Duodenal mucosa (tissue), 2 donors: ENCODE measurements at regions not wholly inside any gene's neighbourhood (a gene's known extent, or its start where the extent isn't known, plus 50 kb on each side); places are given as distances from the start of the nearest gene placed in this dataset.

Source experiments
- H3K27ac ChIP-seq: one replicate; pipeline ENCODE4 v1.7.0; 2013; ENCODE audit warnings: low read depth, low read length
- H3K27me3 ChIP-seq, 2 donors: one replicate each; pipeline ENCODE4 v1.7.0; 2013; ENCODE audit warnings: low read length in 2 of 2, control low read depth in 1 of 2; ENCODE audit not compliant: insufficient read depth in 2 of 2, control insufficient read depth in 1 of 2
- H3K36me3 ChIP-seq, 2 donors: one replicate each; pipeline ENCODE4 v1.7.0; 2013; ENCODE audit warnings: low read length in 2 of 2, control low read depth in 1 of 2; ENCODE audit not compliant: insufficient read depth in 2 of 2, control insufficient read depth in 1 of 2
- H3K4me1 ChIP-seq, 2 donors: one replicate each; pipeline ENCODE4 v1.7.0; 2013; ENCODE audit warnings: low read length in 2 of 2, control low read depth in 1 of 2; ENCODE audit not compliant: insufficient read depth in 2 of 2, control insufficient read depth in 1 of 2
- H3K4me3 ChIP-seq, 2 donors: one replicate each; pipeline ENCODE4 v1.7.0; 2013; ENCODE audit warnings: low read length in 2 of 2, low read depth in 1 of 2
- H3K9ac ChIP-seq, 2 donors: one replicate each; pipeline ENCODE4 v1.7.0; 2013; ENCODE audit warnings: low read length in 2 of 2, low read depth in 1 of 2
- H3K9me3 ChIP-seq, 2 donors: one replicate each; pipeline ENCODE4 v1.7.0; 2013; ENCODE audit warnings: low read length in 2 of 2, control low read depth in 1 of 2; ENCODE audit not compliant: control insufficient read depth in 1 of 2

GRCh38 chr5:124647352-124647751 lies 99.1 kb downstream of the ZNF608 start:
- Histone ChIP-seq H3K27me3 (no peaks in the 10 kb centered on the region), H3K4me1 (peaks cover 34 to 39% of the 10 kb centered on the region in 2 donors), H3K9me3 (no peaks in the 10 kb centered on the region), H3K4me3 (no peak overlapping the region), H3K27ac (no peak overlapping the region), H3K9ac (no peak overlapping the region), H3K36me3 (peaks cover 5 to 26% of the 10 kb centered on the region in 2 donors)

- H3K4me1 ChIP-seq: peaks cover 28 to 37% of the 10 kb centered on the region in 2 donors
- H3K4me3 ChIP-seq: no peak overlapping the region
- H3K9me3 ChIP-seq: no peaks in the 10 kb centered on the region
- no peak overlapping the region for H3K27ac ChIP-seq
- no peak overlapping the region for H3K9ac ChIP-seq
- no peaks in the 10 kb centered on the region for H3K27me3 ChIP-seq
- H3K36me3 ChIP-seq: peaks cover 5 to 28% of the 10 kb centered on the region in 2 donors
These were observed 101.0 kb downstream of the ZNF608 start for GRCh38 chr5:124645396-124645795.

GRCh38 chr5:124644582-124644981 lies 101.9 kb downstream of the ZNF608 start:
- no peaks in the 10 kb centered on the region for H3K27me3 ChIP-seq
- no peak overlapping the region for H3K9ac ChIP-seq
- H3K4me3 ChIP-seq: no peak overlapping the region
- H3K27ac ChIP-seq: no peak overlapping the region
- no peaks in the 10 kb centered on the region for H3K9me3 ChIP-seq
- H3K36me3 ChIP-seq: peaks cover 5 to 28% of the 10 kb centered on the region in 2 donors
- H3K4me1 ChIP-seq: peaks cover 20 to 29% of the 10 kb centered on the region in 2 donors

GRCh38 chr5:124644138-124644537 lies 102.3 kb downstream of the ZNF608 start:
- H3K9me3 ChIP-seq: no peaks in the 10 kb centered on the region
- no peaks in the 10 kb centered on the region for H3K27me3 ChIP-seq
- H3K4me1 ChIP-seq: peaks cover 16 to 25% of the 10 kb centered on the region in 2 donors
- no peak overlapping the region for H3K27ac ChIP-seq
- no peak overlapping the region for H3K4me3 ChIP-seq
- no peak overlapping the region for H3K9ac ChIP-seq
- H3K36me3 ChIP-seq: peaks cover 5 to 30% of the 10 kb centered on the region in 2 donors

- peaks cover 3 to 28% of the 10 kb centered on the region in 2 donors for H3K36me3 ChIP-seq
- H3K4me3 ChIP-seq: no peak overlapping the region
- H3K4me1 ChIP-seq: peaks cover 9 to 19% of the 10 kb centered on the region in 2 donors
- H3K27ac ChIP-seq: no peak overlapping the region
- H3K9ac ChIP-seq: no peak overlapping the region
- no peaks in the 10 kb centered on the region for H3K27me3 ChIP-seq
- no peaks in the 10 kb centered on the region for H3K9me3 ChIP-seq
These were observed 103.1 kb downstream of the ZNF608 start for GRCh38 chr5:124643336-124643735.

GRCh38 chr5:124642151-124642550 lies 104.3 kb downstream of the ZNF608 start:
- Histone ChIP-seq H3K4me3 (no peak overlapping the region), H3K36me3 (peaks cover 0 to 18% of the 10 kb centered on the region in 2 donors), H3K4me1 (peaks cover 9 to 19% of the 10 kb centered on the region in 2 donors), H3K27me3 (no peaks in the 10 kb centered on the region), H3K27ac (no peak overlapping the region), H3K9ac (no peak overlapping the region), H3K9me3 (no peaks in the 10 kb centered on the region)

GRCh38 chr5:124641154-124641792 lies 105.2 kb downstream of the ZNF608 start:
- H3K27me3 ChIP-seq: no peaks in the 10 kb centered on the region
- no peak overlapping the region for H3K9ac ChIP-seq
- peaks cover 9 to 19% of the 10 kb centered on the region in 2 donors for H3K4me1 ChIP-seq
- peaks cover 0 to 10% of the 10 kb centered on the region in 2 donors for H3K36me3 ChIP-seq
- peak overlapping the region; percentile 29 to 48 for H3K4me3 ChIP-seq
- no peaks in the 10 kb centered on the region for H3K9me3 ChIP-seq
- H3K27ac ChIP-seq: no peak overlapping the region

- Histone ChIP-seq H3K27ac (no peak overlapping the region), H3K9ac (no peak overlapping the region), H3K4me1 (peaks cover 21 to 32% of the 10 kb centered on the region in 2 donors), H3K4me3 (no peak overlapping the region), H3K36me3 (peaks cover 0 to 14% of the 10 kb centered on the region in 2 donors), H3K27me3 (no peaks in the 10 kb centered on the region), H3K9me3 (no peaks in the 10 kb centered on the region)
These were observed 107.3 kb downstream of the ZNF608 start for GRCh38 chr5:124639095-124639665.

GRCh38 chr5:124637011-124637410 lies 109.4 kb downstream of the ZNF608 start:
- no peak overlapping the region for H3K9ac ChIP-seq
- H3K4me3 ChIP-seq: no peak overlapping the region
- H3K27ac ChIP-seq: no peak overlapping the region
- H3K9me3 ChIP-seq: no peaks in the 10 kb centered on the region
- H3K27me3 ChIP-seq: no peaks in the 10 kb centered on the region
- peaks cover 0 to 14% of the 10 kb centered on the region in 2 donors for H3K36me3 ChIP-seq
- peaks cover 18 to 30% of the 10 kb centered on the region in 2 donors for H3K4me1 ChIP-seq

- H3K4me3 ChIP-seq: no peak overlapping the region
- H3K27me3 ChIP-seq: no peaks in the 10 kb centered on the region
These were observed 111.6 kb downstream of the ZNF608 start for GRCh38 chr5:124634741-124635323.

More at GRCh38 chr5:124634741-124635323, 111.6 kb downstream of the ZNF608 start:
- H3K9me3 ChIP-seq: no peaks in the 10 kb centered on the region
- H3K4me1 ChIP-seq: peaks cover 17 to 20% of the 10 kb centered on the region in 2 donors
- no peak overlapping the region for H3K27ac ChIP-seq
- H3K36me3 ChIP-seq: peaks cover 0 to 12% of the 10 kb centered on the region in 2 donors
- H3K9ac ChIP-seq: no peak overlapping the region
